ENCODE measurements at regions not wholly inside any gene's neighbourhood (a gene's known extent, or its start where the extent isn't known, plus 50 kb on each side); places are given as distances from the start of the nearest gene placed in this dataset.

- peak; percentile 57 for DNase-seq
Measured at GRCh38 chr17:77435272-77436057, 294.7 kb downstream of the SEC14L1 start.

DNA sequence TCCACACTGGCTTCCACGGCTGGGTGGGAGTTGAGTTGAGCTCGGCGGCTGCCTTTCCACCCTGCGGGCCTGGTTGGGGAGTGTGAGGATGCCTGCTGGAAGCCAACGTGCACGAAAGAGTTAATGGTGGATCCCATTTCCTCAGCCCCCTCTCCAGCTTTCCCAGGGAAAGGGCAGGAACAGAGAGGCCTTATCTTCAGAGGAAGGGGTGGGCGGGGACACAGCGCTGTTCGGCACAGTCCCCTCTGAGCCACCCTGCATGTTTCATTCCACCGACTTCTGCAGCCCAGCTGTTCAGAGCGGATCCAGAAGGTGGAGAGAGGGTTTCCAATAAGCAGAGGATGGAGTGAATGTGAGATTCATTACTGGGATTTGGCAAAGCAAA lies 295.3 kb downstream of the SEC14L1 start:
- no peak for DNase-seq

- no peak for DNase-seq
Measured at GRCh38 chr17:77436481-77436880, 295.7 kb downstream of the SEC14L1 start.

- DNase-seq, result no peak
Measured at GRCh38 chr17:77437017-77437416, 296.2 kb downstream of the SEC14L1 start.

GRCh38 chr17:77437747-77438146 lies 297.0 kb downstream of the SEC14L1 start:
- no peak for DNase-seq

DNA sequence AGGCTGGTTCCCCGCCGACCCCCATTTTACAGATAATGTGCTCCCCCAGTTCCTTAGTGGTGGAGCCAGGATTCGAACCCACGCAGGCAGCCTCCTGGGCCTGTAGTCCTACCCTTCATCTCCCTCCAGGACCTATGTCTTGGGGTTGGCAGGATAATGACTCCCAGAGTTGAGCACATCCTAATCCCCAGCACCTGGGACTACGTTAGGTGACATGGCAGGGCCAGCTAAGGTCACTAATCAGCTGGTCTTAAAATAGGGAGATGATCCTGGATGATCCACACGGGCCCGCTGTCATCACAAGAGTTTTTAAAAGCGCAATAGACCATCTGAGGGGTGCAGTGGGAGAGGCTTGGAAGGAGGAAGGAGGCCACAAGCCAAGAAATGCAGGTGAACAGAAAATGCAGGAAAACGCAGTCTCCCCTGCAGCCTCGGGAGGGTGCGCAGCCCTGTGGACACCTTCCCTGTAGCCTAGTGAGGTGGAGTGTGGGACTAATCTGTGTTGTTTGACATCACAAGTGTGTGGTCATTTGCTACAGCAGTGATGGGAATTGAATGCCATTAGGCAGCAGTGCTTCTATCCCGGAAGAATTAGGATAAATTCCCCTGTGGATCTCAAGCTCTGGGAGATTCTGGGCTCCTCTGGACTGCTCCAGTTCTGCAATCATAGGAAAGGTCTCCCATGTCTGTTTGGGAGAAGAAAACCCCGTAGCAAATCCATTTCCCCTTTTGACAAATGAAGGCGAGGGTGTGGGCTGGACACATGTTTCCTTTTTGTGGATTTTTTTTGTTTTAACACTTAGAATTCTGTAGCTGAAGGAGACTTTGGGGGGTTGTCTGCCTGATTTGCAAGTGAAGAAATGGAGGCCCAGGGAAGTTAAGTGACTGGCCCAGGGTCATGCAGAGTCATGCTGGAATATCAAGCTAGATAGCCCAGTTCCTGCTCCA lies 297.7 kb downstream of the SEC14L1 start:
- DNase-seq, result peak; percentile 23

DNA sequence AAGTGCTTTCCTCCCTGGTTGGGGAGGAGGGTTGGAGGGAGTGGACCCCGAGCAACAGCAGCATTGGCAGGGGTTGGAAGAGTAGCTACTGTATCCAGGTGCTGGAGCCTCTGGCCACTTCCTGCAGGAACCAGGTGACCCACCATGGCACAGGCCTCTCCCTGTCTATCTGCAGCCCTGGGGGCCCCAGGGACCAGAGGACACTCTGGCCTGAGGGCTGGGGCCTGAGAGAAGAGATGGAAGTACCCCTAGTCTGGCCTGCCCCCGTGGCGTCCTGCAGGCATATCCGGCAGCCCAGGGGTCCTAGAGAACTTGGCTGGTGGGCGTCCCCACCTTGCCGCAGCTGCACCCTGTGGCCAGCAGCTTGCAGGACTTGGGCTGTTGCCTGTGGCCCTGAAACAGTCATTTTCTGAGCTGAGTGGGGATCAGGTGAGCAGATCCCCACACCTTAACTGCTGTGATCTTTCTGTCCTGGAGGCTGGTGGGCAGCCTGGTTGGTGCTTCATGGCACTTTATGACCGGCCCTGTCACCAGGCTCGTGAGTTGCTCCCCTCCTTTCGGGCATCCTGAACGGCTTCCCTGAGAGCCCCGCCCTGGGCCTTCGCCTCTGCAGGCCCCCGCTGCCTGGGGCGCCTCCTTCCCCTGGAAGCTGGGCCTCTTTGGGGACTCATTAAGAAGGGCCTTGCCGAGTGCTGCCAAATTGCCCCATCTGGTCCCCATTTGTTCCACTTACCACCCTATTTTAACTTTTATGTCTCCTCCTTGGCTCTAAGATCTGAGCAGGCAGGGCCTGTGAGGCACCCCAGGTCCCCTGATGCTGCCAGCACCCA lies 298.6 kb downstream of the SEC14L1 start:
- DNase-seq, result peak; percentile 61

DNA sequence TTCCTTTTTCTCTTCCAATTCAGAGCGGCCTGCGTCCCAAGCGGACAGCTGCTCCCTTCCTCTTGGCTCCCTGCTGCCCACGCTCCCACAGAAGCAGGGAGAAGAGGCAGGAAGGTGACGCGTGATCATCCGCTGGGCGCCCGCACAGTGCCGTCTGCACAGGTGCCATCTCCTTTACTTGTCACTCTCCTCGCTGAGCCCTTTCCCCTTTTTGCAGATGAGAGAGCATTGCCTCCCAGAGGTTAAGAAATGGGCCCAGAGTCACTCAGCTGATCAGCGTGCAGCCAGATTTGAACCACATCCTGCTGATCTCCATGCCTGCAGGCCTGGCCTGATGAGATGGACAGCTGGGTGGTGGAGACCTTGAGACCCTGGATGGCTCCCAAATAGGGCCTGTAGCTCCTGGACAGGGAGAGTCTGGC lies 299.8 kb downstream of the SEC14L1 start:
- DNase-seq, result peak; percentile 51

DNA sequence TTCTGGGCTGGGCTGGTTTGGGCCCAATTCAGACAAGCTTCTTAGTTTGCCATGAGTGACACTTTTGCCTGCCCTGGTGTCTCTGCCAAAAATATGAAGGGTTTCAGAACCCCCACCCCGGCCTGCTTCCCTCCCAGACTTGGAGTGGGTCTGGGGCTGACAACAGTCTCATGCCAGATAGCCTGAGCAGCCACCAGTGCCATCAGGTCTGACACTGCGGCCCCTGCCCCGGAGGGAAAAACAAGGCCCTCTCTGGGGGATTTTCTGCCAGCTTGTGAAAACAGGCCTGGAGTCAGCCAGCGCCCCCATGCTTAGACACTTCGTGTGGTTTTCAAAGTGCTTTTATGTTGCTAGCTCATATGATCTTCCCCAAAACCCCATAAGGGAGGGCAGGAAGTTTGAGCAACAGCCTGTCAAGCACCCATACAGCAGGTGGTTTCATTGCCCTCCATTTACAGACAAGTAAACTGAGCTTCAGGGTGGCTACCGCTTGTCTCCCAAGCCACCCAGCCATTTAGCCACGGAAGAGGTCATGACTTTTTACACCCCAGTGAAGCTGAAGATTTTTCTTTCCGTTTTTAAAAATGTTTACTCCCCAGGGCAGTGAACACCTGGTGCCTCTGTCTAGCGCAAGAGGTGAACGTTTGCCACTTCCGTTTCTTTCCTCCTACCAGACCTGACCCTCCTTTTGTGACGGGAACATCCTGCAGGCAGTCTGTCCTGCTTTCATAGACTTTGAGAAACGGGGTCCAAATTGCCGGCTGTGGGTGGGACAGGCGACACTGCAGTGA lies 300.6 kb downstream of the SEC14L1 start:
- peak; percentile 79 for DNase-seq

DNA sequence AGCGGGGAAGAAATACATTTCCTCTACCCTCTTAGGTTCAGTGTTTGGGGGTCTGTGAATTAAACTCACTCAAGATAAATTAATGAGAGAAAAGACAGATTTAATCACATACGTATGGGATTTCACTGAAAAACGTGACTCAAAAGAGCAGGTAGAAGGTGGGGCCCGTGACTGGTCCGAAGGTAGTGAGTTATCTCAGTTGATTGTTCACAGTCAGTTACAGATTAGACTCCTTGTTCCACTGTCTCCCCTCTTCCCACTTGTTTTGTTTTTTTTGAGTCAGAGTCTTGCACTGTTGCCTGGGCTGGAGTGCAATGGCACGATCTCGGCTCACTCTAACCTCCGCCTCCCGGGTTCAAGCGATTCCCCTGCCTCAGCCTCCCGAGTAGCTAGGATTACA lies 301.2 kb downstream of the SEC14L1 start:
- DNase-seq, result peak; percentile 66

- no peak for DNase-seq
Measured at GRCh38 chr17:77442976-77443747, 302.4 kb downstream of the SEC14L1 start.

DNA sequence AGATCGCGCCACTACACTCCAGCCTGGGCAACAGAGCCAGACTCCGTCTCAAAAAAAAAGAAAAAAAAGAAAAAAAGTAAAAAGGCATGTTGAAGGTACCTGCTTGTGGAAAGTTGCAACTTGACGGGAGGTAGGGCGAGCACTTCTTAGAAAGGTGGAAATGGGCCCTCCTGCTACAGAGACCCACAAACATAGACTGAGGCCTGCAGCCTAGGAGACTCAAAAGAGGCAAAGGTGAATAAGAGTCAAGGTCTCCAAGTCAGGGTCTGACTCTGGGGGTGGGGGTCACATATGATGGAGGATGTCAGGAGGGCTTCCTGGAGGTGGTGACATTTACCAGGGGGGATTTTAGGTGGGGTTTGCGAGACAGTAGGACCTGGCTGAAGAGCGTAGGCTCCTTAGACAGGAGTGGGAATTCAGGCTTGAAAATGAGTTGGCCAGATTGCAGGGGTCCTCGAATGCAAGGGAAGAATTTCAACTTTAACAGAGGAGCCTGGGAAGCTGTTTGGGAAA lies 303.0 kb downstream of the SEC14L1 start:
- no peak for DNase-seq

GRCh38 chr17:77444628-77444983 lies 303.8 kb downstream of the SEC14L1 start:
- no peak for DNase-seq

GRCh38 chr17:77444984-77445759 lies 304.4 kb downstream of the SEC14L1 start:
- peak; percentile 83 for DNase-seq

- DNase-seq, result peak; percentile 73
Measured at GRCh38 chr17:77445760-77446532, 305.2 kb downstream of the SEC14L1 start.

DNA sequence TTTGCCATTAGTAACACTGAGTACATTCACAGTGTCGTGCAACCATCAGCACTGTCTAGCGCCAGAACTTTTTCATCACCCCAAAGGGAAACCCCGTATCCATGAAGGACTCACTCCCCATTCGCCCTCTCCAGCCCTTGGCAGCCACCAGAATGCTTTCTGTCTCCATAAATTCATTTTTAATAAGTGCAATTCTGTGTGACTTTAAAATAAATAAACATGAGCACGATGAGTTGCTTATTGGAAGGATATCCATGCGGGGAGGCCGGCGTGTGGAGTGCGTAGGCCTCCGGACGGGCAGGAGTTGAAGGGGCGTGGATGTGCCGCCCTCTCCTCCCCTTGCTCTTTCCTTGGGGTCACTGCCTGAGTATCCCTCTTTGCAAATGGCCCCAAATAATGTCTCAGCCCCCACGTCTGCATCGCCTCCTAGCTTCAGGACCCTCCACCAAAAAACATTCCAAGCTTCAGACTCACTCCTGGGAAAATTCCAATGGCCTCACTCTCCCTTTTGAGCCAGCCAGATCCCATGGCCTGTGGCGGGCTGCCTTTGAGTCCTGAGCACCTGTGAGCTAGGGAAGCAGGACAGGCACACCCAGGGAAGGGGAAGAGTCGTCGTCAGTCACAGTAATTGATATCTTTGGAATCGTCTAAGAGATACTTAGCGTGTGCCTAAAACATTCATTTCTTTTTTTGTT lies 306.3 kb downstream of the SEC14L1 start:
- no peak for DNase-seq

GRCh38 chr17:77449373-77449907 lies 308.7 kb downstream of the SEC14L1 start:
- no peak for DNase-seq

DNA sequence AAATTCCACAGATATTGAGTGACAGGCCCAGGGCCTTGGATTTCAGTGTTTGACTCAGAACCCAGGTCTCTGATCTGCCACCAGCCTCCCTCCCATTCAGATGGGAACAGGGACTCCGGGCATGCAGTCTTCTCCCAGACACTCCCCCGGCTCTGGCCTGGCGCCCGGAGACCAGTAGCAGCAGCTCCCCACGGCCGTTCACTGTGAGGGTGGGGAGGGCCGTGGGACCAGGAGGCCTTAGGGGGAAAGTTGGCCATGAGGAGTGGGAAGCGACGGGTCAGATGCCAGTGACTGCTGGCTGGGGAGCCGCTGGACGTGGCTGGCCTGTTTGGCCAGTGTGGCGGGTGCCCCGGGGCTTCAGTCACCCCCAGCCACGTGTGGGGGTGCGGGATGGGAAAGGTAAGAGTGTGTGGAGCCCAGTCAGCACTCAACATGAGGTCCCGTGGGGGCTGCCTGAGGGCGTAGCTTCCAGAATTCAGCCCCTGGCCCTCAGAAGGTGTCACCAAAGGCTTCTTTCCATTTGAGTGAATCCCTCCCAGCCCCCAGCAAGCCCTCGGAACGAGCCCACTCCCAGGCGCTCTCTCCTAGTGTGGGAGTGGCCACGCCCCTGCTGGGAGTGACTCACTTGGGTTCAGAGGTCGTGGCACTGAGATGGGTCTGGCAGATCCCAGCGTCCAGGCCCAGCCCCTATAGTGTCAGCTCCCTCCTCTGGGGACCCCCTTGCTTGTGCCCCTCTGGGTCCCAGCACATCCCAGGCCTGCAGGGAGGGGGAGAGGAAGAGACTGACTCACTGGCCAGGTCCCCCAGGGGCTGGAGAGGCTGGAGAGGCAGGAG lies 309.4 kb downstream of the SEC14L1 start:
- DNase-seq, result peak; percentile 87

Measured in stimulated activated CD8-positive, alpha-beta memory T cell treated with anti-CD3 and anti-CD28 coated beads, Interleukin-4, amount 100 ng/mL, for 48 hours (primary cell).